CD4-positive, alpha-beta T cell treated with Interleukin-17A for 4 hours (primary cell): ENCODE measurements at regions not wholly inside any gene's neighbourhood (a gene's known extent, or its start where the extent isn't known, plus 50 kb on each side); places are given as distances from the start of the nearest gene placed in this dataset.

Source experiments
- DNase-seq: peaks from one replicate; pipeline ENCODE4 v3.0.0-alpha.2; 2020; ENCODE audit warnings: mixed read lengths

DNA sequence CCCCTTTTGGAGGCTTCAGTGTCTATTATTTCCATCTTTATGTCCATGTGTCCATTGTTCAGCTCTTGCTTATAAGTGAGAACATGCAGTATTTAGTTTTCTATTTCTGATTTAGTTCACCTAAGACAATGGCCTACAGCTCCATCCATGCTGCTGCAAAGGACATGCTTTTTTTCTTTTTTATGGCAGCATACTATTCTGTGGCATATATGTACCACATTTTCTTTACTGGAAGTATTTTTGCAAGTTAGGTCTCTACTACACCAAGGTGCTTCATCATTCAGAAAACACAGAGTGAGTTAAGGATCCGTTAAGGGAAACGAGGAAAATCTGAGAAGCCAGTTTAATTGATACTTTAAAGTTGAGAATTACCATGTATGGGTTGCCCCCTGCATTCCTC is 297.2 kb downstream of the CDCA7 start:
- DNase-seq: no peak

DNA sequence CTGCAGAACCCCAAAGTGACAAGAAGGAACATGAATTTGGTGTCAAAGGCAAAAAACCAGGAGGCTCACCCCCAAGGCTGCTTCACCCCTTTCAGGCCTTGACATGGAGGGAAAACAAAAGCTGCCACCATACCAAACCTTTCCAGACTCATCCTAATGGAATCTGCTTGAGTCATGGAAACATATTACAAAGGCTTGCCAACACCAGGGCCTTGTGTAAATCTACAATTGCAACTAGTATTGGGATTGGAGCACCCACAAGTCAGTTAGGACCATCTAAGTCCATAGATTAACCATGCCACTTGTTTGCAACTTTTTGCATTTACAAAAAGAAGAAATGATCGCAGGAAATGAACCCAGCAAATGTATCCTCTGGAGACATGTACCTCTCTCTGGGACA is 297.6 kb downstream of the CDCA7 start:
- DNase-seq: no peak

DNA sequence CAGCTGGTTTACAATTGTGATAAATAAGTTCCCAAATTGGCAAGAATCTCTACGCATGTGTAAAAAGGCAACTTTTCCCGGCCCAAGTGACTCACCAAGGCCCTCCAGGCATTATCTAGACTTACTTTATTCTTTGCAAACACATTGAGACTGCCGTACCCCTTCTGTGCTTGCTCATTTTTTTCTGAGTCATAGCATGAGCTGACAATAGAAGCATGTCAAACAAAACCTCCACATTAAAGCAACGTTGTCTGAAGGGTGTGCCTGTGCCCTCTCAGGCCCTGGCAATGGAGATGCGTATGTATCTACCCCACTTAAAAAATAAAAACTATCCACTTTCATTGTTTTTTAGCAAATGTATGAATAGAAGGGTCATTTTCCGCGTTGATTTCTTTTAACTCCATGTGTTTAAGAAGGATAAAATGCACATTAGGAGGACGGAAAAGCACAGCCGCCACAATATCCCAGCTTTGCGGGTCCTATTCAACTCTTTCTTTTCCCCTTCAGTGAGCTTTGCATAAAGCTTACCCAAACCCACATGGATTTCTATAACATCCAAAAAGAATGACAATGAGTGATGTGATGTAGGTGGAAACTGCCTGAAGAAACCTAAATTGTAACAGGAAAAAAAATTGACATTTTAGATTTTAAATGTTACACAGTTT is 298.2 kb downstream of the CDCA7 start:
- DNase-seq: no peak

DNA sequence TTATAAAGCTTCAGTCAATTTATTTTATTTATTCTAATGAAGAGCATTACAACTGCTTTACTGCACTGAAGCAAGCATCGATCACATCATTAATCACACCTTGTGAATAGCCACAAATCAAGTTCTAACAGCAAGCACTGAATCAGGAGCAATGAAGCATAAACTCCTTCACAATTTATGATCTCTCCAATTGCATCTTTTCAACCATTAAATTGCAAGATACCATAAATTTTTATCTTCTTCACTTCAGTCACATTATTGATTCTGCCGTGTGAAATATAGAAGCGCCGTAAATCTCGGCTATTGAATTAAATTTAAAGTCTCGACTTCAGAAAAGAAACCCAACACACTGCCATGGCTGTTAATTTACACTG is 298.7 kb downstream of the CDCA7 start:
- DNase-seq: no peak

DNA sequence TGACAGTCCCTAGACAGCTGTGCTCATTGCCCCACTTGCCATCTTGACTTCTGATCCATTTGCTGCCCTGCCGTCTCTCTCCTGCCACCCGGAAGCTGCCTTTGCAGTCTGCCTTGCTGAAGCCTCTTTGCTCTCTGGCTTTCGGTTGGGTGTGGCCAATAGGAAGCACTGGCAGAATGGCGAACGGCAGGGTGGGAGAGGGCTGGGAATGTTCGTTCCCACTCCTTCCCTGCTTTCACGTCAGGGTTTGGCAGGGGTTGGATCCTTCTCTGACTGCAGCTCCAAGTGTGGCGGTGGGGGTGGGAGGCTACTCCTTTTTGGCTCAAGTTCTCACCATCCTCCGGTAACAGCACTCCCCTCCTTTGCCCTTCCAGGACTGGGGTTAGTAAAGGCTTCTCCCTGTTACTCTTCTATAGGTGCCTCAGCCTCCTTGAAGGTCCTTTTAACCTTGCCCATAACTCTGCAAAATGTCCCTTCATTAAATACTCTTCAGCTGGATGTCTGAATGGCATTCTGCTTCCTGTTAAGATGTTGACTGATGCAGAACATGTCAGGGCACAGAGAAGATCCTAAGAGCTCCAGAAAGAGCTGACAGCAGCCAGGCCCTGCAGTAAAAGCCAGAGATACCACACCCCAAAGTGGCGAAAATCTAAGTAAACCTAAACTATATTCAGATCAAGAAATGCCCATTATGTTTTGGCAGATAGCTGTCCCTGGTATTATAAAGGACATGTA is 299.7 kb downstream of the CDCA7 start:
- DNase-seq: no peak

DNA sequence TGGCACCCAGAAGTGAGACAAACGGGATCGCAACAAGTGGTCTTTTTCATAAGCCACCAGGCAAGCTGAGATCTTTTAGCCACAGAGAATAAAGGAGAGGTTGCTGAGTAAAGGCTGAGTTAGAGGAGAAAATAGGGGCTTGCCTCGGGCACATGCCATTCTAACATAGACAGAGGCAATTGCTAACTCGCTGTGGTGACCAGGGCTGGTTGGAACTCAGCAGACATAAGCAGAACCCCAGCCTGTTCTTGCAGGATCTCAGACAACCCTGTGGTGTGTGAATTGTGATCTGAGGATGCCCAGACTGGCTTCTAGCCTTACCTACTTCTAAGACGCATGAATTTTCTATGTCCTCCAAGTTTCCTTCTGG is 300.2 kb downstream of the CDCA7 start:
- no peak for DNase-seq

DNA sequence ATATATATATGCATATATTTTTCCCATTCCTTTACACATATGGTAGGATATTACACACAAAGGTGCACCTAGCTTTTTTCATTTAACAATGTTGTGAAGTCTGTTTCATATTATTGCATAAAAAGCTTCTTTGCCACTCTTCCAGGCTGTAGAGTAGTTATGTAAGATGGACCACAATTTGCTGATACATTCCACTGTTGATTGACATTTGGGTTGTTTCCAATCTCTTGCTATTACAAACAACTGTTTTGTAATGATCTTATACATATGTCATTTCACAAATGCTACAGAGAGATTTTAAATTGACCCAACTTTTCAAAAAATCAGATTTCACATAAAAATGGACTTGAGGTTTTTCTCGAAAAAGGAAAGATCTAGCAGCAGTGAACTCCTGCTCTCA is 301.4 kb downstream of the CDCA7 start:
- DNase-seq: no peak

DNA sequence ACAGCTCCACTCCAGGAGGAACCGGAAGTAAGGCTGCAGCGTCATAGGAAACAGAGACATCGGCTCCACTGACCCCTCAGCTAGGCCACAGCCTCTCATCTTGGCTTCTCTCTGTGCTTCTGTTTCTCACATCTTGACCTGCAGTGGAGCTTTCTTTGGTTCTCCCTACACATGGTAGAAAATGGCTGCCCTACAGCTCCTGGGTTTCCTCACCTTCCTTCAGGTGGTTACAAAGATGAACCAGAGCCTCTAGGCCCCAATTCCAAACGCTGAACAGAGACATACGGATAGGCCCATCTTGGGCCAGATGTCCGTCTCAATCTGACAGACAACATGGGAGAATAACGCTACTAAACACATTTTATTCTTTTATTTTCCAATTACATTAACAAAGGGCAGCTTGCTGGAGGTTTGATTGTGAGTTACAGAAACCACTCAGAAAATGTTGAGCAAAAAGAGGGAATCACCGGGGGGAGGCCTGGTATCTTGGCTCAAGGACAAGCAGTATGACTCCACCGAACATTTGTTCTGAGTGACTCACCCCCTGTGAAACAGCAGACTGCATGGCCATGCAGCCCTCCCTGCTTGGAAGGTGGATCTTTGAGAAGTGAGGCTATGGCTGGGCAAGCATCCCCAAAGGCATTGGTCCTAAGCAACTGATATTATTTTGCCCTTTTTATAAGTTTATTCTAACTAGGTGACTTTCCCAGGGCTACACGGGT is 303.5 kb downstream of the CDCA7 start:
- DNase-seq: no peak

DNA sequence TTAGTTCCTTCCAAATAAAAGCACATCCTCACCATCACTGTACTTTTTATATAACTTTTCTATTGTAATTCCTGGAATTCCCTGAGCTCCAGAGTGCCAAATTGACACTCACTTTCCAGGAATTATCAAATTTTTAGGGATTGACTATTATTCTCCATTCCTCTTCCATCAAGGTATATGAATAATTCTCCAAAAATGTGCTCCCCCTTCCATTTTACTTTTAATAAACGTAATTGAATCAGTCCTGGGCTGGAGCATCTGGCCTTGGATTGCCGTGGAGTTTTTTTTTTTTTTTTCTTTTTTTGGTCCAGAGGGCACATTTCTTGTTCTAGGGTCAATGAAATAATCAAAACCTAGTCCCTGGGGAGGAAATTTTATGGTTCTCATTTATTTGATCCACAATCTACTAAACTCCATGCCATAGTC is 304.3 kb downstream of the CDCA7 start:
- DNase-seq: no peak

DNA sequence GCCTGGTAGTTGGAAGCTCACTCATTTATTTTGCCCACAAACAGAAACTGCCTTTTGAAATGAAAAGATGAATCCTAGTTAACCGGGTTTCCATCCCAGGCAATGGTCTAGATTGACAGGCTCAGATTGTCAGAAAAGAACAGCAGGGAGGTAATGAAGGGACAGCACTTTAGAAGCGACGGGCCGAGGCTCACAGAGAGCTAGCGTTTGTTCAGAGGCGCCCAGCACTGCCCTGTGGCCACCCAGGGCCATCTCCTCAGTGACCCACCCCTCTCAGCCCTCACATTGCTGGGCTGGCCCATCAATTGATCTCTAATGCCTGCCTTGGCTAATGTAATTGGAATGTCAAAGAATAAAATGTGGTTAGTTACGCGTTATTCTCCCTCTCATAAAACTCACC is 304.8 kb downstream of the CDCA7 start:
- DNase-seq: no peak

DNA sequence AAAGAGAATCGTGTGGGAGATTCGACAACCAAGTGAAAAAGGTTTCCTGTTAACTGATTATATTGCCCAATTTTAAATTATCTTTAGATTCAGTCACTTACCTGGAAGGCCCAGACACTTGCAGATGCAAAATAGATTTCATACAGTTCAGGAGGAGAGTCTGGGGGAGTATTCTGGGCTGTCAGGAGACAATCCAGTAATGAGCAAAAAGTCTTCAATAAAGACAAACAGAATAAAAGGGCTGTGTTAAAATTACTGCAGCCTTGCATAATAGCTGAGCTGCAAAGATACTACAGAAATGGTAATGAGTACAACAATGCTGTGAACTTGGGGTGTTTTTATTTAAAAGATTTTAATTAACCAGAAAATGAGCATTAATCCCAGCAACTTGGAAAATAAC is 303.6 kb downstream of the SP3 start:
- DNase-seq: no peak

DNA sequence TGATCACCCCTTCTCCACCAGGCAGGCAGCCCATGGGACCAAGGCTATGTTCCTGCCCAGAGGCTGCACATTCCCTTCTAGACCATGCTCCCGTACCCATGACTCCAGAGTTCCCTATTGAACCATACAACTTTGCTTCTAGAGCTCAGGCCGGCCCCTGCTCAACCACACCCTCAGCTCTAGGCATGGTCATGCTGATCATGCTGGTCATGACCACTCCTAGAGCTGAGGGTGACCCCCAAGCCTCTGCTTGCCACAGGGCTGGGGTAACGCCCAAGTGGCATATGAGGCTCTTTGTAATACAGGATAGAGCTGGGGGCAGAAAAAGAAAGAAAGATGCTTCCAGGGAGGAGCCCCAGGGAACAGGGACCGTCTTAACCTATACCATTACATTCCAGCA is 301.8 kb downstream of the SP3 start:
- no peak for DNase-seq

DNA sequence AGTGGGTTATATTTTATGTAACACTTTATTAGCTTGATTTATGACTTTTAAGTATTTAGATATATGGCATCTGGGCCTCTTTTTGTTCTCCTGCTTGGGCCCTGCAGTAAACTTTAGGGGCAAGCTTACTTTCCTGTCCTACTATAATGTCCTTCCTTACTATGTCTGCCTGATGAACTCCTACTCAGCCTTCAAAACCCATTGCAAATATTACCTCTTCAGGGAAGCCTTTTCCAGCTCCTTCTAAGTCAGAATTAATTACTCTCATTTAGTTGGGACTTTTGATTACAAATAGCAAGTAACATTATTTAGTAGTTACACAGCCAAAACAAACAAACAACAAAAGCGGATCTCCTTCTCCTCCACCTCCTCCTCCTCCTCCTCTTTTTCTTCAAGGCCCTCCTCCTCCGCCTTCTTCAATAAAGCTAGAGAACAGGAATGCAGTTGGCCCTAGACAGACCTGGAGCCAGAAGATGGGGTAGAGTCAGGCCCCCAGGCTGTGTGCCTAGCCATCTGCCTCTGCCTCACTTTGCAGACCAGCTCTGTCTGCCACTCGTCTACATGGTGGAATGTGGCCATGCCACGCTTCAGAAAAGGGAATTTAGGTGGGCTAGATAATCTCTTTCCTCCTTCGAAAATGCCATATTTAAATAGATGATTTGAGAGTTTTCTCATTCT is 301.2 kb downstream of the SP3 start:
- DNase-seq: no peak

DNA sequence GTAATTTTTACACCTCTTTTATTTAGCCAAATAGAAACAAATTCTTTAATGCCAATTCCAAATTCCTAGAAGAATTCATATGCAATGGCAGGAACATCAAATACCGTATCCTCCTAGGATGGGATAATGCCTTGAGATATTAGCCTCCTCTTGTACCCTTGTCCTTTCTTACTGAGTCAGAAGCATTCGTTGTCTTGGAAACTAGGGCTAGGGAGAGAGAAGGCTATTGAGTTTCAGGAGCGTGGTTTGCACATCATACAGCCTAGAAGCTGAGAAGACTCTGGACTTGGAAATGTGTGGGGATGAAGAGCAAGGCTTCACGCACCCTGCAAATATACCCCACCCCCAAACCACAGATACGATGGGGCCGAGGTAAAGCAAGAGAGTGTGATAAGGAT is 300.7 kb downstream of the SP3 start:
- DNase-seq: no peak

DNA sequence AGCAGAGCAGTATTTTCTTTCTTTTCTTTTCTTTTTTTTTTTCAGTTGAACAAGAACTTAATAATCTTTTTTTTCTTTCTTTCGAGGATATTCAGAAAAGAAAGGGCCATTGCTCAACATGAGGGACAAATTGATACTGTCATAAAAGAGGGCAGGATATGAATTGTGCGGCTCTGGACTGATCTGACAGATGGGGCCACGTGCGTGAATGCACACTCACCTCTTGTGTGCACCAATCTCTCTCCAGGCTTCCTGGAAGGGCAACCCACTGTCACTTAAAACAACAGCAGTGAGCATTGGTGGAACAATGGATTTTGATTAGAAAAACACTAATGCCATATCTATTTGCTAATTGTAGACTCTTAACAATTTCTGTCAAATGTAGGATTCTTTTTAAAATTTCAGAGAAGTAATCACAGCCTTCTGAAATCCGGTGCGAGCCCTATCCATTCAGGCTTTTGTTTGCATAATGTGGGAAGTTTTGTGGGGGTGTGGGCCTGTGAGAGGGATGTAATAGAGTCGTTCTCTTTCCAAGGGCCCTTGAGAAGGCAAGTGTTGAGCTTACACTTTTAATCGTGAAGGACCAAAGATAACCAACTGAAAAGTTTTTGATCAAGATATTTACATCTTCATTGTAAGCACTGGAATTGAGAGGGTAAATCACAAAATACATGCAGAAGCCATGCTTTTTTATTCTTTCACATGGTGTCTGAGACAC is 298.8 kb downstream of the SP3 start:
- no peak for DNase-seq

DNA sequence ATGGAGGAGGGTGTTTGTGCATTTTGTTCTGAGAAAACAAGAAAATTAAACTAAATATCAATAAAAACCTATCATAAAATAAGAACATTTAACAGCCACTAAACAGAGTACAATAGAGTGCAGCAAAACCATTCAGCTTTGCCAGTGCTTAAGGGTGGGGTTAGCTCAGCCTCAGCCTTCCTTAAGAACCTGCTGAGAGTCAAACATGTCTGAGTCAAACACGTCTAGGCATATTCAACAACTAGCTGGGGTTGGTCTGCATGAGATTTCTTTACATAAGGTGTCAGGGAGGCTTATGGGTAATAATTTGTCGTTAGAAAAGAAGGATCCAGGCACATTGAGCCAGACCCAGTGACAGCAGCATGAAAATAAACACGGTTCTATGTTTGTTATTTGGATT is 298.2 kb downstream of the SP3 start:
- DNase-seq: no peak

DNA sequence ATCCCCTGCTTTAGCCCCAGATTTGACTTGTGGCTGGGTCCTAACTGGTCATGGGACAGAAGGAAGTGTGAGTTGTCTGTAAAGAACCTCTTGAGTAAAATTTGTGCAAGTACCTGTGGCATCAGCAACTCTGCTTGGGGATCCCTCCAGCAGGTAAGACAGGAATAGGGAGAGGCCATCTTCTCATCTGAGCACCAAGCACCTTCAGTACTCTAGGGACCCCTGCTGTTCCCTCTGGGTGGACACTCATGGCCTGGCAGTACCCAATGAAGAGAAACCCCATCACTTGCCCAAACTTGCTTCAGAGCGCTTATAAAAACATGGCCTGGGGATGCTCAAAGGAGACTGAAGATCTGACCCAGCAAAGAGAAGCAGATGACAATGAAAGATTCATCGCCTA is 297.8 kb downstream of the SP3 start:
- no peak for DNase-seq

DNA sequence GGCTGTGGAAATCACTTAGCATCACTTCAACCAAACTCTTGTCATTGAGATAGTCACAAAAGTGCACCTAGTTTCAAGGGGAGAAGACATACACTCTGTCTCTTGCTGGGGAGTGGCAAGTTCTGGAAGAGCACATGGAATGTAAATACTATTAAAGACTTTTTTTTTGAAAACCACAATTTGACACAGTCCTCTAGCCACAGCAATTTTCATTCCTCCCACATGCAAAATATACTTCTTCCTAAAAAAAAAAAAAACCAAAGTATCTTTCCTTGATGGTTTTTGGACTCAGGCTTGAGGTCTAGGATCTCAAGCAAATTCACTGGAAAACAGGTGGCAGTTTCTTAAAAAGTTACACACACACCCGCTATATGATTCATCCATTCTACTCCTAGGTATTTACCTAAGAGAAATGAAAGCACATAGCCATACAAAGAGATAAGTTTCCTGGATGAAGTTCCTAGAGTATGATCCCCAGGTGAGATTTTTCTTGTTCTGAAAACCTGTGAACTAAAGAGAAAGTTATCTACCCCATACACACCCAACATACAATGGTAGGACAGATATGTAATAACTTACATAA is 295.8 kb downstream of the SP3 start:
- DNase-seq: no peak

DNA sequence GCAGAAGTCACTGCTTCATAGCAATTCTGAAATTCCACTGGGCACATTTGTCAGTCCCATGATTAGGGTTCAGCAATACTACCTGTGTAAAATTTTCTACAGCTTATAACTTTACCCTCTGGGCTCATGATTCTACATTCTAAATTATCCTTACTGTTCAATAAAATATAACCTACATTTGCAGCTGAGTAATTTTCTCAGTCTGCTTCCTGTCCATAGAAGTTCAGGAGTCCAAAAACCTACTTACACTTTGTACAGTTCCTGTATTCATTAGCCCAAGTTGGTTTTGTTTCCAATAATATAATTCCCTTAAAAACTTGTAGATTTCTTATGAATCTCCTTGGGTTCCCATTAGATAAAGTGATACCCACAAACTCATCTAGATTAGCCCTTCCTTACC is 295.3 kb downstream of the SP3 start:
- DNase-seq: no peak

DNA sequence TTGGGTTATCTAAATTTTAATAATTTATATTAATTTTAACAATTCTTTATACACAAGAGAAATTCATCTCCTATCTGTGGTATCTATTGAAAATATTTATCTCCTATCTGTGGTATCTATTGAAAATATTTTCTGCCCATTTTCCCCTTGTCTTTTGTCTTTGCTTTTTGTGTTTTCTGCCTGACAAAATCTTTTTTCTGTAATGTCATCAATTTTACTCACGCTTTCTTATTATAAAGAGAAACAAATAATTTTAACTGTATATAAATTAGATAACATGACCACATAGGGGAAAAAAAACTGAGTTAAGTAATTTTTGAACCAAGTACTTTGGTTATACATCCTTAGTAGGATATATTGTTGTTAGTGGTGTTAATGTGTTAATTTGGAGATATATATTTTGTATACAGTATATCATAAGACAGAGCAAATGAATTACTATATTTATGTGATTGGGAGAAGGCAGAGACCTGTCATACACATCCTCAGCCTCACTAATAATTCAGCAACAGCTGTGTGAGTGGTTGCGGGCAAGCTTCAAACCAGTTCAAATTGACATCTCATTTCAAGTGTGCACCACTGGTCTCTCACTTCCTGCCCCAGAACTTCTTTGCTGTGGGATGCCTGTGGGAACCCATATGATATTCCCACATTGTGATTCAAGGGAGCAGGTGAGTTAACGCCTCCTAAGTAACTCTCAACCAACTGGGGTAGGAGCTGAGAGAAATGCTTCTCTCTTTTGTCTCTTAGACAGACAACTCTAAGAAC is 292.4 kb downstream of the SP3 start:
- DNase-seq: no peak

DNA sequence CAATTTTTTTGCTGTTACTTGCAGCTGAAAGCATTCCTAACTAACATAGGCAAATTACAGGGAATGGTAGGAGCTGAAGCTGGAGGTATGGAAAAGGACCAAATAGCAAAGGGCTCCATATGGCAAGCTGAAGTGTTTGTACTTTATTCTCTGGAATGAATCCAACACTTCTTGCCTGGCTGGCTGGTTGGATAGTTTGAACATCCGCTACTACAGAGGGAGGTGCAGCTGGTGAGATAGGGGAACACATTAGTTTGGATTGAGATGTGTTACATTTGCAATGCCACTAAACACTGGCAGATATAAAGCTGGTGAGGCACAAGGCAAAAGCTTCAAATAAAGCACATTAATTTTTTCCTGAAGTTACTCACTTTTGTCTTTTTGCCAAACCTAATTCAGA is 291.5 kb downstream of the SP3 start:
- no peak for DNase-seq

DNA sequence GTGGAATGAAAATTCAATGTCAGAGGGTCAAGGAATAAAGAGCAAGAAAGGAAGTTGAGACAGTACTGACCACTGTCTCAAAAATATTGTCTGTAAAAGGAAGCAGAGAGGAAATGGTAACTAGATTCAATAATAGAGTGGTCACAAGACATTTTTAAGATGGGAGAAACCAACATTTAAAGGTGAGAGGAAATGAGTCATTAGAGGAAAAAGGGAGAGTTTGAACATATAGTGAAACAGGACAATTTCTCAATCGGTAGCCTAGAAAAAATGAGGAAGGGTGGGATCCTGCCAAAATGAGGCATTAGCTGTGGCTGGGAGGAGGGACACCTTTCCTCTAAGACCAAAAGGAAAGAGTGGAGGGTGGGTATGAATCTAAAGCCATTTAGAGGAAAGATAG is 288.5 kb downstream of the SP3 start:
- DNase-seq: no peak
